Activated naive CD4-positive, alpha-beta T cell treated with anti-CD3 and anti-CD28 coated beads, Interleukin-2, amount 50 U/mL, for 72 hours (primary cell): ENCODE measurements at regions not wholly inside any gene's neighbourhood (a gene's known extent, or its start where the extent isn't known, plus 50 kb on each side); places are given as distances from the start of the nearest gene placed in this dataset.

ENCODE experiments used
- ATAC-seq, 2 donors: fragments of 150-1000 bp; cut with Tn5 transposase; 2 replicates each; pipeline ENCODE4 v1.10.0; 2021; ENCODE audit warnings: mild to moderate bottlenecking in 2 of 2, moderate library complexity in 2 of 2
- DNase-seq, 2 donors: peaks; one replicate each; pipeline ENCODE4 v3.0.0; 2021 to 2022; ENCODE audit warnings: low spot score in 2 of 2
- H3K27ac Mint-ChIP-seq, 2 donors: one replicate each; pipeline ENCODE4 v1.8.0; 2022; ENCODE audit warnings: mild to moderate bottlenecking in 2 of 2, mixed read lengths in 2 of 2
- H3K36me3 Mint-ChIP-seq, 2 donors: one replicate each; pipeline ENCODE4 v1.8.0; 2022; ENCODE audit warnings: mixed read lengths in 2 of 2
- H3K9me3 Mint-ChIP-seq, 2 donors: one replicate each; pipeline ENCODE4 v1.8.0; 2022; ENCODE audit warnings: mixed read lengths in 2 of 2

DNA sequence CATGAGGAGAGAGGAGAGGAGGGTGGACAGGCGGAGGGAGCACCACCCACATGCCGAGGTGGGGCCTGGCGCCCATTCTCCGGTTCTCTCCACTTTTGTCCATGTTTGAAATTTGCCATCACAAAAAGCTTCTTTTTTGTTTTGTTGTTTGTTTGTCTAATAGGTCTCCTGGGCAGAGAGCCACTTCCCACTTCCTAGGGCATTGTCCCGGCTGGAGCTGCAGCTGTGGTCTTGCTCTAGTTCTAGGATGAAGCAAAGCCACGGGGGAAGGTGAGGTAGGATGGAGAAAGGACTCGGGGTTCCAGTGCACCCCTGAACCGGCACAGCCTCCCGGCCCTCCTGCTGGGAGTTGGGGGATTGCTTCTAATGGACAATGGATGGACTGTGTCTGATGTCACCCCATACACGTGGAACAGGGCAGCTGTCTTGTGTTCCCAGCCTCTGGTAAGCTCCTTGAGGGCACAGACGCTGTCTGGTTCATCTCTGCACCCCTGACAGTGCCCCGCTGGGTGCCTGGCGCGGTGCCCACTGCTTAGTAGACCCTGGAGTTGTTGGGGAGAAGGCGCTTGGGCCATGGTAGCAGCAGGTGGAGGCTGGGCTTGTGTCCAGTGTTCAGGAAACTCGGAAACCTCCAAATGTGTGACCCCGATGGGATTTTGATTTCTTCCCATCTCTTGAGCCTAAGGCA, 278.4 kb downstream of the NDUFA10 start:
- no peak for DNase-seq
- Mint-ChIP-seq H3K27ac (no peak overlapping the region), H3K9me3 (no peaks in the 10 kb centered on the region), H3K36me3 (no peaks in the 10 kb centered on the region)
- ATAC-seq, result no peak

DNA sequence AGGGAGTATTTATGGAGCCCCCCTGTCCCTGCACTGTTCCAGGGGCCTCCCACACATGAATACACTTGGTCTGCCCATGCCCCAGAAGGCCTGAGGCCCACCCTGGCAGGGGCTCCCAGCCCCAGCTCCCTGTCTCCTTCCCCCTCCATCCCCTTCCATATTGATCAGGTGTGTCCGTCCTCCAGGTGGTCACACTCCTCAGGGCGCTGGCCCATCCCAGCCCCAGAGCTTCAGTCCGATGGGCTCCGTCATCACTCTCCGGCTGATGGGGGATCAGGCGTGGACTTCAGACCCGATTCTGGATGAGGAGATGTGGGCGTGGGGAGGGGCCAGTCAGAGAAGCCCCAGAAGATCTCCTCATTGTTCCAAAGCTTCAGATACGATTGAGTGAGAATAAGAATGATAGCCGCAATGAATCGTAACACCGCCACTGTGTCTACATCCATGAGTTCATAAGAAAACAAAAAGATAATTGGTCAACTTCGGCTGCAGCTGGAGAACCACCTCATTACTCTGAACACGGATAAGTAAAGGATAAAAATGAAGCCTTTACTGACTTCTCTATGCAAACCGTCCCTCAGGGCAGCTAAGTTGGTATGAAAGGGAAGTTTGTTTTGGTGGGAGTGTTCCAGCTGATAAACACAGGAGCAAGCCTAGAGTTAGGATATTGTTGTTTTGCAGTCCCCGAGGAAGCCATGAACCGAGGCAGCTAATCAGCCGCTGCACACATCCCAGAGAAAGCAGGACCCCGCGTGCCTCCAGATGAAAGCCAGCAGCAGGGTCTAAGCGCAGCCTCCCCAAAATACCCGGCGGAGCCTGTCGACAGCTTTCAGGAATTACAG, 279.5 kb downstream of the NDUFA10 start:
- Mint-ChIP-seq H3K27ac (no peak overlapping the region), H3K36me3 (no peaks in the 10 kb centered on the region), H3K9me3 (no peaks in the 10 kb centered on the region)
- DNase-seq (no peak), ATAC-seq (no peak)

DNA sequence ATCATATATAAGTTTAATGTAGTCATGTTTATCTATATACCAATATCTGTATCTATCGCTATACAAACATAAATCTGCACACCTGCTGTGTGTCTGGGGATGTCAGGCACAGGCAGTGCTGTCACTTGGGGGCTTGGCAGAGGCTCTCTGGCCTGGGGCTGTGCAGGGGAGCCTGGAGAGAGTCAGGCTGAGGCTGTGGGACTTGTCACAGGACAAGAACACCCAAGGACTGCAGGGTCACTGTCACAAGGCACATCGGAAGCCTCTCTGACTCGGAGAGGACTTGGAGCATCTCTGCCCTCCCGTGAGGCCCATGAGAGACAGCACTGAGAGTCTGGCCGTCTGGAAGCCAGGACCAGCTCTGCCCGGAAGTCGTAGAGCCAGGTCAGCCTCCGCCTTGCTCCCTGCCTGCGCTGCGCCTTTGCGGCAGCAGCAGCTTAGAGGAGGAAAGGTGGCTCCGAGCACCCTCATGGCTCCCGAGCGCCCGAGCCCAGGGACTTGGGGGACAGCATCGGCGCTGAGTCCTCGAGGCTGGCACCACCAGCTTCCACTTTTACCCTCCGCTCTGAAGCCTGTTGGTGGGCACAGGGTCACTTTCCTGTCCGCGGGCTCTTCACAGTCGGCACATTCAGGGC, 280.3 kb downstream of the NDUFA10 start:
- Mint-ChIP-seq H3K27ac (no peak overlapping the region), H3K9me3 (no peaks in the 10 kb centered on the region), H3K36me3 (no peaks in the 10 kb centered on the region)
- ATAC-seq, result no peak
- no peak for DNase-seq

DNA sequence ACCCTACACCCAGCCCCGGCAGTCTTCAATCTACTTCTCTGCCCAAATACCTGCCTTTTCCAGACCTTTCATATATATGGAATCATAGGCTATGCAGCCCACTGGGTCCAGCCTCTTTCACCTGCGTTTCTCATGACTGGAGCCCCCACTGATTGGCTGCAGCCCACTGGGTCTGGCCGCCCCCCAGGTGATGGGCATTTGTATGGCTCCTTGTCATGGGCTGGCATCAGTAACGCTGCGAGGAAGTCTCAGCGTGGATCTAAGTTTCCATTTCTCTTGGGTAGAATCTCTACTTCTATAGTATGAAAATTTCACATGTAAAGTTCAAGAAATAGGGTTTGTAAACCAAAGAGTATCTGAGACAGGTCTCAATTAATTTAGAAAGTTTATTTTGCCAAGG, 281.9 kb downstream of the NDUFA10 start:
- no peaks in the 10 kb centered on the region for H3K36me3 Mint-ChIP-seq
- no peaks in the 10 kb centered on the region for H3K9me3 Mint-ChIP-seq
- H3K27ac Mint-ChIP-seq, result peak overlapping the region in 1 of 2 donors; percentile 30
- no peak for ATAC-seq
- DNase-seq, result no peak

DNA sequence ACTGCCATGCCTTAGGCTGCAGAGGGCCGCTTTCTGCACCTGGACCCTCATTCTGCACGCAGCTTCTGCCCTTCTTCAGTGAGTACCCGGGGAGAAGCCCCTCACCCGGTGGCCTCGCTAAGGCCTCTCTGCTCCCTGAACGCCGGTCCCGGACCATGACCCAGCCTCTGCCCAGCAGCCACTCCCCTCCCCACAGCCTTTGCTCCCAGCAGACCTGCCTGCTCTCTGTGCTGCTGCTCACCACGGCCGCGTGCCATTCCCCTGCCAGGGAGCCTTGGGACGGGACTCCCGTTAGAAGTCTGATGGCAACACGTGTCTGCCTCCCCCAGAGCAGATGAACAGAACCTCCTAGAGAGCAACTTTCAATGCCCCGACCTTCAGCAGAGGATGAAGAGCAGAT, 282.8 kb downstream of the NDUFA10 start:
- no peaks in the 10 kb centered on the region for H3K9me3 Mint-ChIP-seq

DNA sequence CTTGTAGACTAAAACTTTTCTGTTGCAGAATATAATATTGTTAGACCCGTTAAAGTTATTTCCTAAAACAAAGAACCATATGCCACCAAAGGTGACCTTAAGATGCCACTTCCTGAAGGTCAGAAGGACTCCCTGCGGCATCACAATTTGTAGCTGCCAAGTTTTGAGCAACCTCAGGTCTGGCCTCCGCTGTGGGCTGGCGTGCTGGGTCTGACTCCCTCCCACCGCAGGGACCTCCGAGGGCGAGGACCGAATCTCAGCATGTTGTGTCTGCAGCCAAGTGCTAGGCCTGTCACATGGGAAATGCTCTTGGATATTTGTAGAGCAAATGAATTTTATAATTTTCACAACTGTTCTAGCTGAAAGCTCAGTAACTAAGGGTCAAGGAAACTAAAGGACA, 285.9 kb downstream of the NDUFA10 start:
- ATAC-seq, result no peak
- H3K27ac Mint-ChIP-seq, result no peak overlapping the region
- H3K9me3 Mint-ChIP-seq, result peaks cover 0 to 2% of the 10 kb centered on the region in 2 donors
- no peak for DNase-seq
- no peaks in the 10 kb centered on the region for H3K36me3 Mint-ChIP-seq

More for the DNA sequence above, 282.8 kb downstream of the NDUFA10 start:
- ATAC-seq (no peak), DNase-seq (no peak)
- Mint-ChIP-seq H3K27ac (no peak overlapping the region), H3K36me3 (no peaks in the 10 kb centered on the region)

DNA sequence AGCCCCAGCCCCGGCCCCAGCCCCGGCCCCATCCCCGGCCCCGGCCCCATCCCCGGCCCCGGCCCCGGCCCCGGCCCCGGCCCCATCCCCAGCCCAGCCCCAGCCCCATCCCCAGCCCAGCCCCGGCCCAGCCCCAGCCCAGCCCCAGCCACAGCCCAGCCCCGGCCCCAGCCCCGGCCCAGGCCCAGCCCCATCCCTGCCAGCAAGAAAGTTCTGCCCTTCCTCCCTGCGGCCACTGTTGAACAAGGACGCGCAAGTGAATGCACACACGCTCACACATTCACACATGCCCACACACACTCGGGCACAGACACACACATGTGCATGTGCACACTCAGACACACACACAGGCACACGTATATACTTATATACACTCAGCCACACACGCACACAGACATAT, 287.0 kb downstream of the NDUFA10 start:
- no peak for ATAC-seq
- no peak for DNase-seq
- Mint-ChIP-seq H3K27ac (no peak overlapping the region), H3K36me3 (no peaks in the 10 kb centered on the region), H3K9me3 (peaks cover 0 to 9% of the 10 kb centered on the region in 2 donors)

DNA sequence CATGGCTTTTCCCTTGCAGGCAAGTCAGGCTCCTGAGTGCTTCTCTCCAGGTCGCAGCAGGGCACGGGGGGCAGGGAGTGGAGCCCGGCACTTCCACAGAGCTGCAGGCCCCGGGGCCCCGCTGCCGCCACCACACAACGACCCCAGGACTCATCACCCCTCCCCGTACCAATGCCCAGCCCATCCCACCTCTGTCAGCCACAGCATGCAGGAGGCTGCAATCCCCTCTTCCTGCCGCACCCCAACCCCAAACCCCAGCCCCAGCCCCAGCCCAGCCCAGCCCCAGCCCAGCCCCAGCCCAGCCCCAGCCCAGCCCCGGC, 288.0 kb downstream of the NDUFA10 start:
- H3K9me3 Mint-ChIP-seq, result peaks cover 0 to 9% of the 10 kb centered on the region in 2 donors
- ATAC-seq (no peak), DNase-seq (no peak)
- no peak overlapping the region for H3K27ac Mint-ChIP-seq
- no peaks in the 10 kb centered on the region for H3K36me3 Mint-ChIP-seq

DNA sequence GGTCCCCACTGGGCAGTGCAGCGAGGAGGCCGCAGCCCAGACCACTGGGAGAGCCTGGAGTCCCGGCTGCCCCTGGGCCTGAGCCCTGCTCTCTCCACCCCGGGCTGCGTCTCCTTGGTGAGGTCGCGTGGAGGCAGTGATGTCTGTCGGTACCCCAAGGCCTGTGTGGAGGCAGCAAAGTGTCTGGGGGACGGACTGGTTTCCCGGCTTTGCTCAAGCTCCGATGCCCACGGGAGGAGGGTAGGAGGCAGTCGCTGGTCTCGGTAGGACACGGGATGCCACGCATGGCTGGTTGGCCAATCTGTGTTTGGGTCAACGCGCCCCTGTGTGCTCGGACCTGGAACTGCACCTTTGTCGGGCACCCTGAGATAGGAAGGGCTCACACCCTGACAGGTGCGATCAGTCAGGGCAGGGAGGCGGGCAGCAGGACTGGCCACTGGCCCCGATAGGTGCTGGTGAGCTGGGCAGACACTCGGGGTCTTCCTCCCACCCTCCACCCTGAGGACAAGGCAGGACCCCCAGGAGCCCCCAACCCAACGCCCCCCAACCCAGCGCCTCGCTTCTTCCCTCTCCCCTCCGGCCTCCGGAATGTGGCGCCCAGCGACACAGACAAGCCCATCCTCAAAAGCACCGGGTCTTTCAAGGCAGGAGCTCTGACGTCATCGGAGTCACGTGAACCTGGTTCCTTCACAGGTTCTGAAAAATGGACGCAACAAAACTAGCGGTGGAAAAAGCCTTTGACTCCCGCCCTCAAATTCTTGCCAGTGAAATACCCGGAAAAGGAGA, 288.6 kb downstream of the NDUFA10 start:
- Mint-ChIP-seq H3K36me3 (no peaks in the 10 kb centered on the region), H3K9me3 (peaks cover 0 to 9% of the 10 kb centered on the region in 2 donors), H3K27ac (no peak overlapping the region)
- ATAC-seq, result no peak
- DNase-seq, result no peak

DNA sequence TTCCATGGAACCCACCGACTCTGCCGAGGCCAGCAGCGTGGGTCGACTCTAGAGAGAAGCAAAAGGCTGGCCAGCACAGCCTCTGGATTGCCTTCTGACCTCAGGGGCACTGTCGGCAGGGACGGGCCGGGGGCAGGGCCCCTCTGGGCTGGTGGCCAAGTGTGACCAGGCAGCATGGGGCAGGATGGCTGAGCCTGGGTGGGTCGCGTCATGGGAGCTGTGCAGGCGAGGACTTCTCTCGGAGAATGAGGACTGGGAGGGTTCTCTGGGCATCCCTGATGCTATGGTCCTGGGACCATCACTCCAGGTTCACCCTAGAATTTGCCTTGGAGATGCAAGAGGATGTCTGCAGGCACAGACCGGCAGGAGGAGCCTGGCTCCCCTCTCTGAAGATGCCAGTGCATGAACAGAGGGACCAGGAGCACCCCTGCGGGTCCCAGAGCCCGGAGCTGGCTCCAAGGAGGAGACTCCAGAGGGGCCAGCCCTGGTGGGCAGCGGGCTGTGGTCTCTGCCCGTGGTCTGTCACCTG, 289.2 kb downstream of the NDUFA10 start:
- no peak overlapping the region for H3K27ac Mint-ChIP-seq
- DNase-seq, result no peak
- H3K9me3 Mint-ChIP-seq, result peaks cover 0 to 9% of the 10 kb centered on the region in 2 donors
- H3K36me3 Mint-ChIP-seq, result no peaks in the 10 kb centered on the region
- no peak for ATAC-seq

DNA sequence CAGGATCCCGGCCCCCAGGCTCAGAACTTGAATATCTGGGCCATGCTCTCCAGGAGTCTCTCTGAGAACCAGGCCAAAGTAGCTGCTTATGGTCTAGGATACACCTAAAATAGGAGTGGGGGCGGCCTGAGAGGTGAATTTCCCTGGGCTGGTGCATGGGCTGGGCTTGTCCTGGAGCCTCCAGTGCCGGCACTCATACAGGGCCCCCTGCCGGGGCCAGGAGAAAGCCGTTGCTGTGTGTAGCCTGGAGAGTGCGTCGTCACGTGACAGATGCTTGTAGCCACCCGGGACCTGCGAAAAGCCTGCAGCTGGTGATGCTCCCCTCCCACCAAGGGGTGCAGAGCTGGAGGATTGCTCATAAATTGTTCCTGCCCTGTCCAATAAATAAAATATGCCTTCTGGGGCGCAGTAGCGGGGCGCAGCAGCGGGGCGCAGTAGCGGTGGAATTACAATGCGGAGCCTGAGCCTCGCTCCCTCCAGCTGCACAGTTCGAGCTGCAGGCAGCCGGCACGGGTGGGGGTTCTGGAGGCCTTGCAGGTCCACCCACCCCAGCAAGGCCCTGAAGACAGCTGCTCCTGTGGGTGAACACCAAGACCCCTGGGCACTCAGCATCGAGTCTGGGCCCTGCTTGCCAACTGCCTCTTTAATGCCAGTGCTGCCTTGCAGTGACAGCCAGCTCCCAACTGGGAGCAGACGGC, 289.9 kb downstream of the NDUFA10 start:
- no peaks in the 10 kb centered on the region for H3K36me3 Mint-ChIP-seq
- DNase-seq (no peak), ATAC-seq (no peak)
- no peak overlapping the region for H3K27ac Mint-ChIP-seq
- H3K9me3 Mint-ChIP-seq, result peaks cover 0 to 9% of the 10 kb centered on the region in 2 donors

DNA sequence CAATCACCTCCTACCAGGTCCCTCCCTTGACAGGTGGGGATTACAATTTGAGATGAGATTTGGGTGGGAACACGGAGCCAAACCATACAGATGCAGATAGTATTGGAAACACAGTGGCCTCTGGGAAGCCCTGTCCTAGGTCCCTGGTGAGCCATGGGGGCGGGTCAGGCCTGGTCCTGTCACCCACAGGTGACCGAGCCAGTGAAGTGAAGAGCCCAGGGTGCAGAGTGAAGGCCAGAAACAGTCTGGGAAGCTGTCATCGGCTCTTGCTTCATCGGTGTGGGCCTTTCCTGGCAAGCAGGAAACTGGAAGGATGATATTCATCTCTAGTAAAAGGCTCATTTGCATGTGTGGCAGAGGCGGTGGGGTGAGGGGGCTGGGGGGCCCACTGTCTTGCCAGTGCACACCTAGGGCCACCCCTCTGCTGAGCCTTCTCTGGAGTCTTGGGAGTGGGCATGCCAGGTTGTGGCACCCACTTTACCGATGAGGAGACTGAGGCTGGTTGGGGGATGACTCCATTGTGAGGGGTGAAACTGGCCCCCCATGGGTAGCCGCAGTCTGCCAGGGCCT, 290.6 kb downstream of the NDUFA10 start:
- Mint-ChIP-seq H3K27ac (no peak overlapping the region), H3K36me3 (no peaks in the 10 kb centered on the region), H3K9me3 (peaks cover 0 to 9% of the 10 kb centered on the region in 2 donors)
- DNase-seq (no peak), ATAC-seq (no peak)

DNA sequence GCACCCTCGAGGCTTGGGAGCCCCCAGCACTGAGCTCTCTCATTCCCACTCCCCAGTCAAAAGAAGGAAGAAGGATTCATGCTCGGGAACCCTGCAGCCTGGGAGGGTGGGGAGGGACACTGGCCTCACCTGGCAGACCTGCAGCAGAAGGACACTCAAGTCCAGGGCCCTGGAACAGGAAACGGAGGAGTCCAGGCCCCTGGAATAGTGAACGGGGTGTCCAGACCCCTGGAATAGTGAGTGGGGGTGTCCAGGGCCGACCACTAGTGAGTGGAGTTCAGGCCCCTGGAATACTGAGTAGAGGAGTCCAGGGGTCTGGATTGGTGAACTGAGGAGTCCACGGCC, 292.5 kb downstream of the NDUFA10 start:
- H3K27ac Mint-ChIP-seq, result no peak overlapping the region
- peaks cover 0 to 9% of the 10 kb centered on the region in 2 donors for H3K9me3 Mint-ChIP-seq
- DNase-seq (no peak), ATAC-seq (no peak)
- H3K36me3 Mint-ChIP-seq, result no peaks in the 10 kb centered on the region

DNA sequence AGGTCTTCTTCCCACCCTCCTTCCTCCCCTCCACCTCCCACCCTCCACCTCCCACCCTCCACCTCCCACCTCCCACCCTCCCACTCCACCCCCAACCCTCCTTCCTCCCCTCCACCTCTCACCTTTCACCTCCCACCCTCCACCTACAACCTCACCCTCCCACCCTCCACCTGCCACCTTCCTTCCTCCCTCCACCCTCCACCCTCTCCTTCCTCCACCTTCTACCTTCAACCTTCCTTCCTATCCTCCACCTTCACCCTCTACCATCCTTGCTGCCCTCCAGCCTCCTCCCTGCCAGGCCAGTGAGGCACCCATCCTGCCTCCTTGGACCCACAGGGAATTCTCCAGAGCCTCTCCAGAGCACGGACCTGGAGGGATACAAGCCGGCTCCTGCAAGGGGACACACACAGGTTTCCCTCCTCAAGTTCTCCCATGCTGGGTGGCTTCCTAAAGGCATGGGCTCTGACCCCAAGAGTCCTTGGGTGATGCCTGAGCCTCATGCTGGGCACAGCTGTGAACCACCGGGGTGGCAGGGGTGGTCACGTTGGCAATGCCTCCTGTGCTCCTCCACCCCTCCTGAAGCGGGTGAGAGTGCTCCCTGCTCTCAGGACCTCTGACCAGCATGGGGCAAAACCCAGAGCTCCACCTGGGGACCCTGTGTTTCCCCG, 293.0 kb downstream of the NDUFA10 start:
- no peak for ATAC-seq

DNA sequence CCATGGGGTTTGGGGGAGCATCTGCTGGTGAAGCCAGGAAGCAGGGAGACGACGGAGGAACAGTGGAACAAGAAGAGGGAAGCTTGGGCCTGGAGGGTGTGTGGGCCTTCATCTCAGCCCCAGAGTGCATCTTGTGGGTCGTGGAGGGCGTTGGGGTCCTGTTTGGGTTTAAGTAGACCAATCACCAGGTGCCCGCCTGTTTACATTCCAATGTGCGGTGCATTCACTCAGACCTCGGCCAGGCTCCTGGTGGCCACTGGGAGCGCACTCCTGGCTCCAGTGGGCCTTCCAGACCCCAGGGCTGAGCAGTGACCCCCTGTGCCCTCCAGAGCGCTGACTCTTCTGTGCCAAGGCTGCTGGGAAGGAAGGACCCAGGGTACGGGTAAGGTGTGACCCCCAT, 293.7 kb downstream of the NDUFA10 start:
- Mint-ChIP-seq H3K9me3 (peaks cover 0 to 9% of the 10 kb centered on the region in 2 donors), H3K27ac (no peak overlapping the region), H3K36me3 (no peaks in the 10 kb centered on the region)
- DNase-seq, result no peak
- ATAC-seq, result no peak

More for the DNA sequence above, 293.0 kb downstream of the NDUFA10 start:
- no peak for DNase-seq
- H3K36me3 Mint-ChIP-seq, result no peaks in the 10 kb centered on the region
- H3K27ac Mint-ChIP-seq, result no peak overlapping the region
- peaks cover 0 to 9% of the 10 kb centered on the region in 2 donors for H3K9me3 Mint-ChIP-seq
